ENCODE measurements at regions not wholly inside any gene's neighbourhood (a gene's known extent, or its start where the extent isn't known, plus 50 kb on each side); places are given as distances from the start of the nearest gene placed in this dataset.

GRCh38 chr6:67935976-67936477 is 699.1 kb upstream of the ADGRB3 start:
- no peak for TF ChIP-seq SIN3A (IDR thresholded peaks at IDR 0.05; ENCODE audit: borderline replicate concordance, insufficient read depth, low read length)
- no peak for TF ChIP-seq TAF1 (IDR thresholded peaks at IDR 0.05; ENCODE audit: borderline replicate concordance, insufficient read depth, low read length)
- no peak for TF ChIP-seq FOXP2 (optimal IDR thresholded peaks at IDR 0.05; ENCODE audit: borderline replicate concordance, extremely low read depth, extremely low read length, insufficient read depth)
- TF ChIP-seq REST (IDR thresholded peaks at IDR 0.05; ENCODE audit: insufficient read depth in 1 of 2, low read depth in 2 of 2, low read length in 2 of 2), result no peak
- no peak for TF ChIP-seq POLR2AphosphoS5 (IDR thresholded peaks at IDR 0.05; ENCODE audit: low read depth, low read length)

- no peak for TF ChIP-seq TAF1 (IDR thresholded peaks at IDR 0.05; ENCODE audit: borderline replicate concordance, insufficient read depth, low read length)
- no peak for TF ChIP-seq SIN3A (IDR thresholded peaks at IDR 0.05; ENCODE audit: borderline replicate concordance, insufficient read depth, low read length)
- TF ChIP-seq REST (IDR thresholded peaks at IDR 0.05; ENCODE audit: insufficient read depth in 1 of 2, low read depth in 2 of 2, low read length in 2 of 2), result no peak
- no peak for TF ChIP-seq POLR2AphosphoS5 (IDR thresholded peaks at IDR 0.05; ENCODE audit: low read depth, low read length)
- TF ChIP-seq FOXP2 (optimal IDR thresholded peaks at IDR 0.05; ENCODE audit: borderline replicate concordance, extremely low read depth, extremely low read length, insufficient read depth), result no peak
Observed at GRCh38 chr6:67933278-67933677, 701.8 kb upstream of the ADGRB3 start.

- TF ChIP-seq POLR2AphosphoS5 (IDR thresholded peaks at IDR 0.05; ENCODE audit: low read depth, low read length), result no peak
- TF ChIP-seq FOXP2 (optimal IDR thresholded peaks at IDR 0.05; ENCODE audit: borderline replicate concordance, extremely low read depth, extremely low read length, insufficient read depth), result no peak
- no peak for TF ChIP-seq TAF1 (IDR thresholded peaks at IDR 0.05; ENCODE audit: borderline replicate concordance, insufficient read depth, low read length)
- no peak for TF ChIP-seq SIN3A (IDR thresholded peaks at IDR 0.05; ENCODE audit: borderline replicate concordance, insufficient read depth, low read length)
- no peak for TF ChIP-seq REST (IDR thresholded peaks at IDR 0.05; ENCODE audit: insufficient read depth in 1 of 2, low read depth in 2 of 2, low read length in 2 of 2)
Observed at GRCh38 chr6:67916399-67916798, 718.7 kb upstream of the ADGRB3 start.

- TF ChIP-seq TAF1 (IDR thresholded peaks at IDR 0.05; ENCODE audit: borderline replicate concordance, insufficient read depth, low read length), result no peak
- no peak for TF ChIP-seq POLR2AphosphoS5 (IDR thresholded peaks at IDR 0.05; ENCODE audit: low read depth, low read length)
Observed at GRCh38 chr6:67914419-67914818, 720.7 kb upstream of the ADGRB3 start.

GRCh38 chr6:67909354-67909753 is 725.7 kb upstream of the ADGRB3 start:
- TF ChIP-seq TAF1 (IDR thresholded peaks at IDR 0.05; ENCODE audit: borderline replicate concordance, insufficient read depth, low read length) (no peak), POLR2AphosphoS5 (IDR thresholded peaks at IDR 0.05; ENCODE audit: low read depth, low read length) (no peak), SIN3A (IDR thresholded peaks at IDR 0.05; ENCODE audit: borderline replicate concordance, insufficient read depth, low read length) (no peak), FOXP2 (optimal IDR thresholded peaks at IDR 0.05; ENCODE audit: borderline replicate concordance, extremely low read depth, extremely low read length, insufficient read depth) (no peak), REST (IDR thresholded peaks at IDR 0.05; ENCODE audit: insufficient read depth in 1 of 2, low read depth in 2 of 2, low read length in 2 of 2) (no peak)
